ENCODE measurements at regions not wholly inside any gene's neighbourhood (a gene's known extent, or its start where the extent isn't known, plus 50 kb on each side); places are given as distances from the start of the nearest gene placed in this dataset.
"Not testable (repeated sequence)": the region's sequence is repeated elsewhere in the genome, so short reads cannot be mapped to it uniquely, and the experiment has no call there.

DNA sequence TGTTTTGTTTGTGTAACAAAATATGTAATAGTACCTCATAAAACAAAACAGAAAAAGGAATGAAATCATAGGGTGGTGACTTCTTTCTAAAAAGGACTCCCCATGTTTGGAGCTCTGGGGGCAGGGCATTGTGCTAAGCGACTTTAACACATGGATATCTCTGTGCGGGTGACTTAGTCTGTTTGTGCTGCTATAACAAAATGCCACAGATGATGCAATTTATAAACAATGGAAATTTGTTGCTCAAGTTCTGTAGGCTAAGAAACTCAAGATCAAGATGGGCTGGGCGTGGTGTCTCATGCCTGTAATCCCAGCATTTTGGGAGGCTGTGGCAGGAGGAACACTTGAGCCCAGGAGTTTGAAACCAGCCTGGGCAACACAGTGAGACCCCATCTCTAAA lies 85.4 kb upstream of the SIM2 start:
- in situ Hi-C loops (cut with HindIII; ENCODE audit: low pct_ligation_motif_present, low pct_unique_long_range_greater_than_20kb, low sequenced_read_pairs) = no loop called here
- DNase-seq = no peak

GRCh38 chr21:36615274-36615964 lies 83.5 kb upstream of the SIM2 start:
- DNase-seq = peak; percentile 12
- in situ Hi-C loops (cut with HindIII; ENCODE audit: low pct_ligation_motif_present, low pct_unique_long_range_greater_than_20kb, low sequenced_read_pairs) = no loop called here

DNA sequence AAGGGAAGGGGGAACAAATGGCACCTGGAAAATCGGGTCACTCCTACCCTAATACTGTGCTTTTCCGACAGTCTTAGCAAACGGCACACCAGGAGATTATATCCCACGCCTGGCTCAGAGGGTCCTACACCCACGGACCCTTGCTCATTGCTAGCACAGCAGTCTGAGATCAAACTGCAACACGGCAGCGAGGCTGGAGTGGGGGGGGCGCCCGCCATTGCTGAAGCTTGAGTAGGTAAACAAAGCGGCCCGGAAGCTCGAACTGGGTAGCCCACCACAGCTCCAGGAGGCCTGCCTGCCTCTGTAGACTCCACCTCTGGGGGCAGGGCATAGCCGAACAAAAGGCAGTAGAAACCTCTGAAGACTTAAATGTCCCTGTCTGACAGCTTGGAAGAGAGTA lies 82.1 kb upstream of the SIM2 start:
- DNase-seq; in situ Hi-C loops (cut with HindIII; ENCODE audit: low pct_ligation_motif_present, low pct_unique_long_range_greater_than_20kb, low sequenced_read_pairs): not testable (repeated sequence)

GRCh38 chr21:36621794-36622193 lies 77.1 kb upstream of the SIM2 start:
- DNase-seq; in situ Hi-C loops (cut with HindIII; ENCODE audit: low pct_ligation_motif_present, low pct_unique_long_range_greater_than_20kb, low sequenced_read_pairs): not testable (repeated sequence)

- in situ Hi-C loops (cut with HindIII; ENCODE audit: low pct_ligation_motif_present, low pct_unique_long_range_greater_than_20kb, low sequenced_read_pairs) = no loop called here
- no peak for DNase-seq
Observed at GRCh38 chr21:36624105-36624504, 74.8 kb upstream of the SIM2 start.

GRCh38 chr21:36626791-36627190 lies 72.1 kb upstream of the SIM2 start:
- DNase-seq = no peak
- in situ Hi-C loops (cut with HindIII; ENCODE audit: low pct_ligation_motif_present, low pct_unique_long_range_greater_than_20kb, low sequenced_read_pairs) = no loop called here

DNA sequence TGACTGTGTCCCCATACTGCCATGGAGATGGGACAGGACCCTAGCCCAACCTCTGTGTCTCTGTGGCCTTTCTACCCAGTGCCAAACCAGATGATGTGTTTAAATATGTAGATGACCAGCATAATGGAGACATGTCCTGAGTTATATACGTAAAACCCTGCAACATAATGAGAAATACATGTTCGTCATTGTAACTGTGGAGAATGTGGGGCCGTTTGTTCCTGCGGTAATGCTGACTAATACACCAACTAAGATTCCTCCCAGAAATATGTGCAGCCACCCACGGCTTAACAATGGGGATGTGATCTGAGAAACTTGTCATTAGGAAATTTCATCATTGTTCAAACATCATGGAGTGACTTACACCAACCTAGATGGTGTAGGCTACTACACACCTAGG lies 71.7 kb upstream of the SIM2 start:
- DNase-seq = no peak
- in situ Hi-C loops (cut with HindIII; ENCODE audit: low pct_ligation_motif_present, low pct_unique_long_range_greater_than_20kb, low sequenced_read_pairs) = no loop called here

DNA sequence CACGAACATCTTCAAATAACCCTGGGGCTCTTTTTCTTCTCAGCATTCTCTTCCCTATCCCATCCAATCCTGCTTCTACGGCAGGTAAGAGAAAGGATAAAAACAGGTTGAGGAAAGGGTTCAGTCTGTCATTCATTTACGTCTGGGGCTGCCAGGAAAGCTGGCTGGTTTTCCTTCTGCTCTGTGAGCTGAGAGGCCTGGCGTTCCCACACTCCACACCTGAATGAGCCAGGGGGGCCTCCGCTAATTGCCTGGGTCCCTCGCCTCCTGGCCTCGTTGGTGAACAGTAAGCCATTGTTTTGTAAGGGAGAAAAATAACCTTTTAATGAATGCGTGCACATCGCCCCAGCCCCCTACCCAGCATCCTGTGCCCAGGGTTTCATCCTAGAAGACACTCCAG lies 70.8 kb upstream of the SIM2 start:
- in situ Hi-C loops (cut with HindIII; ENCODE audit: low pct_ligation_motif_present, low pct_unique_long_range_greater_than_20kb, low sequenced_read_pairs) = no loop called here
- DNase-seq = no peak

DNA sequence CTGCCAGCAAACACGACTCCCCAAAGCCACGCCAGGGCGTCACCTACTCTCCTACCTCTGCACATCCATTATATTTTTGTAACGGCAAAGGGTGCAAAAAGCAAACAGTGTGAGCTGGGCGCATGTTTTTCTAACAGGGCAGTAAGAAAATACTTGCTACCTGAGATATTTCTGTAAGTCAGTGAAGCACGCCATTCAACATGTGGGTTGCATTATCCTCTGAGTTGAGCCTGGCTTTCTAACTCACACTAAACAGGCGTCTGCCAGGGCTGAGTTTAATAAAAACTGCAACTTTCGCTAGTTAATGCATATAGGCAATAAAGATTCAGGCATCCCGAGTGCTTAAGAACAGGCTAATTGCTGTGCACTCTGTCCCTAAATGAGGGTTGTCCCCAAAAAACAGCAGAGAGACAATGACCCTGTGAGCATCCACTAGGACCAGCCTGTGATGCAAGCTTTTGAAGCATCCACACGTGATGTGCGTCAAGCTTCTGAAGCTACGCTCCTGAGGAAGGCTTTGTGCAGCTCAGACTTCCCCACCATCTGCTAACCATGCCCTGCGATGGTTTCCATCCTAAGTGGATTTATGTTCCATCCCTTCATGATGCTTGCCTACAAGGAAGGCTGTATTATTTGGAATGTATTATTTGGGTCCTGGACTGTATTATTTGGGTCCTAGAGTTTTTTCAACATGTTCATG lies 70.0 kb upstream of the SIM2 start:
- DNase-seq = no peak
- in situ Hi-C loops (cut with HindIII; ENCODE audit: low pct_ligation_motif_present, low pct_unique_long_range_greater_than_20kb, low sequenced_read_pairs) = no loop called here

DNA sequence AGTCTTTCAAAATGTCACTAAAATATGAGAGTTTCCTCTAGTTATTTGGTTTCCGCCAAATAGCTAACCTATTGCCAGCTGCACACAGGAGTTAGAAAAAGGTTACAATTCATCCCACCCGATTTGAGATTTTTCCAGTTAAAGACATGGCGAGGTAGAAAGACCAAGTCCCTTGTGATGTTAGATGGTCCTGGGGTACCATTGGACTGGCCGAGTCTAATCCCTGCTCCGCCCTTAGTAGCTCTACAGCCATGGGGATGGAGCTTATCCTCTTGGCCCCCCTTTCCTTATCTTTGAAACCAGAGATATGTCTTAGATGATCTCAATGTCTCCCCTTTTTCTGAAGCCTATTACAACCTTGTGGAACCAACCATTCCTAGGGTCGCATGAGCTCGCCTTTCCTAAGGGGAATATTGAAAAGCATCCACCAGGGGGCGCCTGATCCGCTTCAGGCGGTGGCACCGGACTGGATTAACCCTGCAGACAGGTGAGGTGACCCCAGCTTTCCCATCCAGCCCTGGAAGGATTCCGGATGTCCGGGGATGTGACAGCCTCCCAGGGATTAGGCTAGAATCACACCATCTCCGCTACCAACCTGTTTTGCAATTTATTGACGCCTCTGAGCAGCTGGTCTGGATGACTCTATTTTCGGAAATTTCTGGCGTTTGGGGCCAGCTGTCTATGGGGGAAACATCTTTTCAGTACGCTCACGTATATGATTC lies 68.3 kb upstream of the SIM2 start:
- in situ Hi-C loops (cut with HindIII; ENCODE audit: low pct_ligation_motif_present, low pct_unique_long_range_greater_than_20kb, low sequenced_read_pairs) = no loop called here

GRCh38 chr21:36636016-36636415 lies 62.9 kb upstream of the SIM2 start:
- in situ Hi-C loops (cut with HindIII; ENCODE audit: low pct_ligation_motif_present, low pct_unique_long_range_greater_than_20kb, low sequenced_read_pairs) = no loop called here

More for the DNA sequence above, 68.3 kb upstream of the SIM2 start:
- peak; percentile 39 for DNase-seq

GRCh38 chr21:36636439-36636838 lies 62.5 kb upstream of the SIM2 start:
- no peak for DNase-seq
- in situ Hi-C loops (cut with HindIII; ENCODE audit: low pct_ligation_motif_present, low pct_unique_long_range_greater_than_20kb, low sequenced_read_pairs) = no loop called here

More at GRCh38 chr21:36636016-36636415, 62.9 kb upstream of the SIM2 start:
- no peak for DNase-seq

DNA sequence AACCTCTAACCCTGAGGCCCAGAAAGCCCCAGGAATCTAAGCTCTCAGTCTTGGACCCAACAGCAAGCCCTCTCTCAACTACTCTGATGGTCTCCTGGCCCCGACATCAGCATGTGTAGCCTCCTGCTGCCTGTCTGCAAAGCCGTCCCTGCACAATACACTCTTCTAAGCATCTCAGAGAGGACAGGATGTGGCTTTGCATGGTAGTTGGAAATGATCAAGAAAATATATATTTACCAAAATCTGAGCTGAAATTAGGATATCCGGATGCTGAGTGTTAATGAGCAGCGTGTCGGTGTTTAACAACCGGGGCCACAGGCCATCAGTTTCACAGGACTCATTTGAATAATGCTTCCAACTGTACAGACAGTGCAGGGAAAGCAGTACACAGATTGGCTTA lies 59.1 kb upstream of the SIM2 start:
- DNase-seq = no peak
- in situ Hi-C loops (cut with HindIII; ENCODE audit: low pct_ligation_motif_present, low pct_unique_long_range_greater_than_20kb, low sequenced_read_pairs) = no loop called here

DNA sequence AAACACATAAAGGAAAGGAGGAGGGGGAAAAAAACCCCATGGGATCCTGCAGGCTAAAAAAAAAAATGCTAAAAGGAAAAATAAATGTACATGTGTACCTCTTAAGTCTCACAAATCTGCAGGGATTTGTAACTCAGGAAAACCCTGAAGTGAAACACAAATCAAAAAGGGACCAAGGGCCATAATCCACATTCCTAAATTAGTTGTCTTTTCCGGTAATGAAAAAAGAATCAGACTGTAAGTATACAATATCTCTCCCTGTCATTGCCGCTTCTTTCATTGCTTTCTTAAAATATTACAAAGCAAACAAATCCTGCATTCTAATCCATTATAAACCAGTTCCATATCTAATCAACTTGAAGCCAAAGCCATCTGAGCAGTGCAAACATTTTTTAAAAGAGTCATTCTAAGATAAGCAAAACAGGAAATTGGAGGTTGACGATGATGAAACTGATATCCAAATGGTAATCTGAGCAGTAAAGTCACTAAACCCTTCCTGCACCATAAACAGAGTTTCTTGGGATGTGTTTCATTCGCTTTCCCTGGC lies 58.7 kb upstream of the SIM2 start:
- in situ Hi-C loops (cut with HindIII; ENCODE audit: low pct_ligation_motif_present, low pct_unique_long_range_greater_than_20kb, low sequenced_read_pairs) = no loop called here
- no peak for DNase-seq

DNA sequence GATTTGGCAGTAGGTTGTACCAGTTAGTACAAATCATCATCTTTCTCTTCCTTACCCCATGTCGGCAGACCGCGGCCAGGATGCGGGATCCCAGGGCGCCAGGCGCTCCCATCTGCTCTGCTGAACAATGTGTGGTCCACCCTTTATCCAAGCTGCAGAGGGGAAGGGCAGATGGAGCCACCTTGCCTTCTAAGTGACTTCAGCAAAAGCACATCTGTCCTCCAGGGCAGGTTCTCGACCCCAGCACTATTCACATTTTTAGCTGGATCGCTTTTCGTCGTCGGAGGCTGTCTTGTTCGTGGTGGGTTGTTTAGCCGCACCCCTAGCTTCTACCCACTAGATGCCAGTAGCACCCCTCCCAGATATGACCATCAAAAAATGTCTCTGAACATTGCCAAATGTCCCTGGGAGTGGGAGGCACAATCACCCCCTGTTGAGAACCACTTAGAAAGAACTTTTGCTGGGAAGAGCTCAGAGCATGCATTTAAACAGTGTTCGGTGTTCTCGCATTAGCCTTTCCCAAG lies 58.1 kb upstream of the SIM2 start:
- in situ Hi-C loops (cut with HindIII; ENCODE audit: low pct_ligation_motif_present, low pct_unique_long_range_greater_than_20kb, low sequenced_read_pairs) = no loop called here
- no peak for DNase-seq

DNA sequence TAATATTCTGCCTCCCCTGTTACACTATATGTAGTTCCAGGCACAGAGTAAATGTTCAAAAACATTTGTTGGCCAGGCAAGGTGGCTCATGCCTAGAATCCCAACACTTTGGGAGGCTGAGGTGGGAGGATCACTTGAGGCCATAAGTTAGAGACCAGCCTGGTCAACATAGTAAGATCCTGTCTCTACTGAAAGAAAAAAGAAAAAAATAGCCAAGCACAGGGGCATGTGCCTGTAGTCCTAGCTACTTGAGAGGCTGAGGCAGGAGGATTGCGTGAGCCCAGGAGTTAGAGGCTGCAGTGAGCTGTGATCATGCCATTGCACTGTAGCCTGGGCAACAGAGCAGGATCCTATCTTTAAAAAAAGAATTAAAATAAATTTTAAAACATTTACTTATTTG lies 57.6 kb upstream of the SIM2 start:
- in situ Hi-C loops (cut with HindIII; ENCODE audit: low pct_ligation_motif_present, low pct_unique_long_range_greater_than_20kb, low sequenced_read_pairs) = no loop called here

GRCh38 chr21:36641886-36642285 lies 57.0 kb upstream of the SIM2 start:
- in situ Hi-C loops (cut with HindIII; ENCODE audit: low pct_ligation_motif_present, low pct_unique_long_range_greater_than_20kb, low sequenced_read_pairs) = no loop called here
- DNase-seq = no peak

More for the DNA sequence above, 57.6 kb upstream of the SIM2 start:
- DNase-seq = no peak

GRCh38 chr21:36642777-36643176 lies 56.1 kb upstream of the SIM2 start:
- no peak for DNase-seq
- in situ Hi-C loops (cut with HindIII; ENCODE audit: low pct_ligation_motif_present, low pct_unique_long_range_greater_than_20kb, low sequenced_read_pairs) = no loop called here
